H54 (cell line): ENCODE measurements at regions not wholly inside any gene's neighbourhood (a gene's known extent, or its start where the extent isn't known, plus 50 kb on each side); places are given as distances from the start of the nearest gene placed in this dataset.

Source experiments
- DNase-seq: peaks from one replicate; pipeline ENCODE4 v3.0.0; 2011; ENCODE audit warnings: low spot score, mixed read lengths; ENCODE audit not compliant: insufficient read length
- FAIRE-seq: peaks from 3 replicates; lab custom pipeline; 2011; peaks lifted over from hg19 to GRCh38; lab: Jason Lieb, UNC
- POLR2A ChIP-seq: IDR thresholded peaks from 2 replicates; pipeline ENCODE4 v1.6.1; 2011; ENCODE audit warnings: low read depth, mild to moderate bottlenecking, low read length

GRCh38 chrX:20500171-20500865 is 233.6 kb upstream of the RPS6KA3 start:
- FAIRE-seq, result no peak
- no peak for TF ChIP-seq POLR2A
- DNase-seq, result no peak

GRCh38 chrX:20499763-20500162 is 233.1 kb upstream of the RPS6KA3 start:
- FAIRE-seq (no peak), DNase-seq (no peak)
- no peak for TF ChIP-seq POLR2A

- DNase-seq (no peak), FAIRE-seq (no peak)
- no peak for TF ChIP-seq POLR2A
Measured at GRCh38 chrX:20498851-20499635, 232.3 kb upstream of the RPS6KA3 start.

- FAIRE-seq (no peak), DNase-seq (no peak)
- no peak for TF ChIP-seq POLR2A
Measured at GRCh38 chrX:20495575-20495974, 228.9 kb upstream of the RPS6KA3 start.

- FAIRE-seq (no peak), DNase-seq (no peak)
- no peak for TF ChIP-seq POLR2A
Measured at GRCh38 chrX:20488473-20488872, 221.8 kb upstream of the RPS6KA3 start.

GRCh38 chrX:20487227-20487626 is 220.5 kb upstream of the RPS6KA3 start:
- no peak for DNase-seq
- no peak for FAIRE-seq
- no peak for TF ChIP-seq POLR2A

- DNase-seq (no peak), FAIRE-seq (no peak)
- no peak for TF ChIP-seq POLR2A
Measured at GRCh38 chrX:20481632-20482031, 214.9 kb upstream of the RPS6KA3 start.

- FAIRE-seq, result no peak
- TF ChIP-seq POLR2A, result no peak
- no peak for DNase-seq
Measured at GRCh38 chrX:20479896-20480295, 213.2 kb upstream of the RPS6KA3 start.

GRCh38 chrX:20479048-20479447 is 212.3 kb upstream of the RPS6KA3 start:
- TF ChIP-seq POLR2A, result no peak
- FAIRE-seq (no peak), DNase-seq (no peak)

GRCh38 chrX:20477836-20478524 is 211.3 kb upstream of the RPS6KA3 start:
- TF ChIP-seq POLR2A, result no peak
- DNase-seq (no peak), FAIRE-seq (no peak)

GRCh38 chrX:20477219-20477618 is 210.5 kb upstream of the RPS6KA3 start:
- TF ChIP-seq POLR2A, result no peak
- DNase-seq, result no peak
- FAIRE-seq, result no peak

- no peak for TF ChIP-seq POLR2A
- no peak for DNase-seq
- FAIRE-seq, result no peak
Measured at GRCh38 chrX:20472620-20473258, 206.0 kb upstream of the RPS6KA3 start.

GRCh38 chrX:20472148-20472547 is 205.4 kb upstream of the RPS6KA3 start:
- TF ChIP-seq POLR2A, result no peak
- FAIRE-seq (no peak), DNase-seq (no peak)

GRCh38 chrX:20471483-20471882 is 204.8 kb upstream of the RPS6KA3 start:
- FAIRE-seq, result no peak
- DNase-seq, result no peak
- no peak for TF ChIP-seq POLR2A
